ENCODE measurements at regions not wholly inside any gene's neighbourhood (a gene's known extent, or its start where the extent isn't known, plus 50 kb on each side); places are given as distances from the start of the nearest gene placed in this dataset.

- no peak for DNase-seq (ENCODE audit: low read depth in 2 of 3, low spot score in 2 of 3)
These were observed 105.3 kb downstream of the SLC6A15 start for GRCh38 chr12:84807249-84807648.

DNA sequence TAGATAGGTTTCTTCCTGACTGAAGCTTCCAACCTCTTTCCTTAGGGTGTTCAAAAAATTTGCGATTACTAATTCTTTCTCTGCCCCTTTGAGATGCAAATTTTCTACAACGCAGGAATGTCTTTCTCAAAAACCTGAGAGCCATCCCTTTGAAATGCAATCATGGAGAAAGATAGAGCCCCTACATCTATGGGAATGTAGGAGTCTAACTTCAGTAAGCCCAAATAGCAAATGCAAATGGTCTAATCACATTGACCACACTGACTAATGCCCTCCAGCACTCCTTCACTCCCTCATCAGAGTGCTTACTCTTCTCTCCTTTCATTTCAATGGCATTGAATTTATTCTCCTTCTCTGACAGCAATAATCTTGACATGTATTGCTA lies 107.1 kb downstream of the SLC6A15 start:
- no peak for DNase-seq (ENCODE audit: low read depth in 2 of 3, low spot score in 2 of 3)

DNA sequence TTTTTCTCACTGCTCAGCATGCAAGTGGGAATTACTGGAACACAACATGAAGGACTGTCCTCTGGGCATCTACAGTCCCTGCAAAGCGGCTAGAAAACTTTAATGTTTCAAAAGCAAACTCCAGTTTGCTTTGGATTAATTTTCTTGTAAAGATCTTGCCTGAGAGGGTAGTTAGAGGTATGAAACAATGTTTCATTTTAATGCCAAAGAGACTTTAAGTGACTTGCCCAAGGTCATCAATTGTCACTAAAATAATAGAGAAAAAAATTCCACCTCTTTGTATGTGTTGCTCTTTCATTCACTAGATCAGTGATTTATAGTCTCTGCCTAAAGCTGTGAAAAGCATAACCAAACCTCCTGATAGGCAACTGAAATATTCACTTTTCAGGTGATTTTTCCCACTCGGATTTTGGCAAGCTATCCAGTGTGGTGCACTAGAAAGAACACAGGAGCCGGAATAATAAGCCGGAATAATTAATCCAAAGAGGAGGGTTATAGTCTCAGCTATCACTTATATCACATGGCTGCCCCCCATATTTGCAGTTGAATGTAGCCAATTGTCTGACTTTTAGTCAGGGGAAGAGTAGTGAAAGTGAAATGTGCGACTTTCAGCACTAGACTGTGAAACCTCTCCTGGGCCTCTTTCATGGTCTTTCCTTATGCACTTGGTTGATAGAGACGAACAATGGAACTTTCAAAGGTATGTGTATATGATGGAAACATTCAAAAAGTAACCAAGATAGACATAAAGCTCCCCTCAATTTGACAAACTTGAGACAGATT lies 107.7 kb downstream of the SLC6A15 start:
- no peak for DNase-seq (ENCODE audit: low read depth in 2 of 3, low spot score in 2 of 3)

DNA sequence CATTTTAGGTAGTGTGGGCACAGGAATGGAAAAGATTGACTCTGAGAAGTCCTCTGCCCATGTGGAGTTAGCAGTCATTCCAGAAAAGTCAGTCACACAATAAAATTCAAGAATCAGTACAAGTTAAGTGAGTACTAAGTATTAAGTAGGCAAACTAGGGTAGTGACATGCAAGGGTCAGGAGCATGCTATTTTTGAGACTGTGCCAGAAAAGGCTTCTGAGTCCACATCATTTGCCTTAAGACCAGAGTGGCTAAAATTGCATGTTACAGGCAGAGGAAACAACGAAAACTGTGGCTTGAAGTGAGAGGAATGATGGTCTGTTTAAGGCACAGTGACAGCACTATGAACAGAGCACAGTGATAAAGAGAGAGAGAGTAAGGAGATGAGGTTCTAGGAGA lies 108.9 kb downstream of the SLC6A15 start:
- no peak for DNase-seq (ENCODE audit: low read depth in 2 of 3, low spot score in 2 of 3)

GRCh38 chr12:84802161-84802560 lies 110.4 kb downstream of the SLC6A15 start:
- no peak for DNase-seq (ENCODE audit: low read depth in 2 of 3, low spot score in 2 of 3)

DNA sequence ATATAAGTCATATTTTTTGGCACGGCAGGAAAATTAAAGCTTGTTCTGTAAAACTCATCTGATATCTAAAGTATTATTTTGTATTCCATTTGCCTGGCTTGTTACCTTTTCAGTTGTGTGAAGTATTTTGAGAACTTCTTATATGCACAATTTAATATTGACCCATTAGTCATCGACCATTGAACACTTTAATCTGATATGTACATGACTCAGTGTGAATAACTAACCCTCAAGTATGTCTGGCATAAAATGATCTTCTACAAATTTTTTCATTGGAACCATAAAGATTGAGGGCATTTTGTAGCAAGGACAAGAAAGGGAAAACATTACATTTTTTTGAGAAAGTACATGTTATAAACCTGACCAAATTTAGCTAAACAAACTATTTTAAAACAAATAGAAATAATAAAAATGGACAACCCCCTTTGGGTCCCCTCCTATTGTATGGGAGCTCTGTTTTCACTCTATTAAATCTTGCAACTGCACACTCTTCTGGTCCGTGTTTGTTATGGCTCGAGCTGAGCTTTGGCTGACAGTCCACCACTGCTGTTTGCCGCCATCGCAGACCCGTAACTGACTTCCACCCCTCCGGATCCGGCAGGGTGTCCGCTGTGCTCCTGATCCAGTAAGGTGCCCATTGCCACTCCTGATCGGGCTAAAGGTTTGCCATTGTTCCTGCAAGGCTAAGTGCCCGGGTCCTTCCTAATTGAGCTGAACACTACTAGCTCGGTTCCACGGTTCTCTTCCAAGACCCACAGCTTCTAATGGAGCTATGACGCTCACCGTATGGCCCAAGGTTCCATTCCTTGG lies 118.8 kb downstream of the SLC6A15 start:
- DNase-seq (ENCODE audit: low read depth in 2 of 3, low spot score in 2 of 3) = no peak

DNA sequence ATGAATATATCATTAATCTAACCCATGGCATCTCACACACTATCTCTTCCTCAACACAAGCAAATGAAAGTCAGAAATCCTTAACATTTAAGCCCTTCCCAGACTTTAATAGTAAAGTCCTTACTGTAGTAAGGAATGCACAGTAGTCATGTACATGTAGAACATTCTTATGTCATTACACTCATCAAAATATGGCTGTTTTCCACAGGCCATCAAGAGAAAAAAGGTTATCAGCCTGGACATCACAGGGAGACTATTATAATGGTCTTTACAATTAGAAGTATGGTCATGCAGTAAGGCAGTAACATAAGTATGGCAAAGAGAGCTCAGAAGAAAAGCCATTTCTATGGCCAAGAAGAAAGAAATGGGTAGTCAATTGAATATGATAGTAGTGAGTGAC lies 121.2 kb downstream of the SLC6A15 start:
- no peak for DNase-seq (ENCODE audit: low read depth in 2 of 3, low spot score in 2 of 3)

DNA sequence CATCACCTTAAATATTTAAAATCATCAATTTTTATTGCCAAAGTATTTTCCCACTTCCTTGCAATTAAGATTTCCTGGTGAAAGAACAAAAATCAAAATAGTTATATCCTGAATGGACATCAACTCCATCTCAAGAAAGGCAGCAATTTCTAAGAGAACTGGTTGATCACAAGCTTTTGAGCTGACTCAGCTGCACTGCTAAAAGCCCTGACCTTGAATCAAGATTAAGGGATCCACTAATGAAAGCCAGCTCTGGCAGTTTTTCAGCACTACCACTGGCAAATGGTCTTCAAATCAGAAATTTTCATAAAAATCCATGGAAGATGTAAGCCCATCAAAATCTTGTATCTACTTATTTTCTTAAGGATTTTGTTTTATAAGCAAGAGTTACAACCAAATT lies 123.4 kb downstream of the SLC6A15 start:
- DNase-seq (ENCODE audit: low read depth in 2 of 3, low spot score in 2 of 3) = no peak

- DNase-seq (ENCODE audit: low read depth in 2 of 3, low spot score in 2 of 3) = no peak
These were observed 125.3 kb downstream of the SLC6A15 start for GRCh38 chr12:84787253-84787652.

DNA sequence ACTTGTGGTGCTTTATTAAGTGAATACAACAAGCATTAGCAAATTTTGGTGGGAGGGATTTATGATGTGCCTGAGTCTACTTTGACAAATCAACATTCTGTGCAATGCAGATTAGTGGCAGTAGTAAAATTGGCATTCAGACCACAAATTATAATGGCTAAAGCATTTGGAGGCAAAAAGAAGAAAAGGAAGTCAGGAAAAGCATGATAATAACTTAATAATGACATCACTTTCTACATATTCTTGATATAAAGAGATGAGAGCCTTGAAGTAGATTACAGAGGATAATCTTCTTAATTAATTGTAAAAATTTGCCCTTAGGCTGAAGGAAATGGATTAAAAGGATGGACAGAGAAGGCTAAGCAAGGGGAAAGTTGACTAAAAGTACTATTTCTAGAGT lies 126.0 kb downstream of the SLC6A15 start:
- no peak for DNase-seq (ENCODE audit: low read depth in 2 of 3, low spot score in 2 of 3)

GRCh38 chr12:84785951-84786350 lies 126.6 kb downstream of the SLC6A15 start:
- no peak for DNase-seq (ENCODE audit: low read depth in 2 of 3, low spot score in 2 of 3)

GRCh38 chr12:84785281-84785680 lies 127.3 kb downstream of the SLC6A15 start:
- DNase-seq (ENCODE audit: low read depth in 2 of 3, low spot score in 2 of 3) = no peak

- no peak for DNase-seq (ENCODE audit: low read depth in 2 of 3, low spot score in 2 of 3)
These were observed 133.4 kb downstream of the SLC6A15 start for GRCh38 chr12:84779169-84779568.

DNA sequence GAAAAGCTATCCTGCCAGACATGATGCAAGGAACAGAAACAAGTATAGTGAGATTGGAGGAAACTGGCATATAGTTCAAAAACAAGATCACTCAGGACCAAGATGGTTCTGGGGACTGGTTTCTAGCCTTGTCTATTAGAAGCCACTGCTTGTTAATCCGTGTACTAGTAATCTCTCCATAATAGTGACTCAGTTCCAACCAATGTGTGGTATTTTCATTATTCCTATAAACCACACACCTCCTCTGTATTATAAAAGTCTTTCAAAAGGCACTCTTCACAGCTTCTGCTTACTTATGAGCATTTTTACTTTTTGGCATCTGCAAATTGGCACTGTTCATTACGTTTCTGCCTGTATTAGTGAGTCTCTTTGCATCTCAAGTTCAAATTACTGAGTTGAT lies 140.3 kb downstream of the SLC6A15 start:
- no peak for DNase-seq (ENCODE audit: low read depth in 2 of 3, low spot score in 2 of 3)

GRCh38 chr12:84767079-84767478 lies 145.5 kb downstream of the SLC6A15 start:
- DNase-seq (ENCODE audit: low read depth in 2 of 3, low spot score in 2 of 3) = no peak

DNA sequence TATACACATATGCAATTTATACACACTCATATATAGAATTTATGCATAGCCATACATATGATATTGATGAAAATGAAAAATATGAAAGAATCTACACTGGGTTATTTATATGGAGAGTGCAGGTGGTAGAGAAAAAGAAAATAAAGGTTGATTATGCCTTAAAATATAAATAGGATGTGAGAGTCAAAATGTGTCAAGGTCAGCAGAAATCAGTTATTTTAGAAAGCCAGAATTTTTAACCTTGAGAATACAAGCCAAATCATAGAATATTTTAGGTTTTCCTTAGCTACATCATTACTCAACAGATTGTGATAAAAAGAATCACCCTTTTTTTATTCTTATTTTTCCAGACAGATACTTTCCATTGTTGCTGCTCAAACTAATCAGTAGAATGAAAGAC lies 146.2 kb downstream of the SLC6A15 start:
- DNase-seq (ENCODE audit: low read depth in 2 of 3, low spot score in 2 of 3) = no peak

- no peak for DNase-seq (ENCODE audit: low read depth in 2 of 3, low spot score in 2 of 3)
These were observed 148.6 kb downstream of the SLC6A15 start for GRCh38 chr12:84764001-84764400.

- DNase-seq (ENCODE audit: low read depth in 2 of 3, low spot score in 2 of 3) = no peak
These were observed 149.5 kb downstream of the SLC6A15 start for GRCh38 chr12:84763107-84763506.

- DNase-seq (ENCODE audit: low read depth in 2 of 3, low spot score in 2 of 3) = no peak
These were observed 152.3 kb downstream of the SLC6A15 start for GRCh38 chr12:84760091-84760865.

GRCh38 chr12:84757978-84758377 lies 154.6 kb downstream of the SLC6A15 start:
- no peak for DNase-seq (ENCODE audit: low read depth in 2 of 3, low spot score in 2 of 3)

- DNase-seq (ENCODE audit: low read depth in 2 of 3, low spot score in 2 of 3) = no peak
These were observed 155.6 kb downstream of the SLC6A15 start for GRCh38 chr12:84756961-84757360.
